ENCODE measurements at regions not wholly inside any gene's neighbourhood (a gene's known extent, or its start where the extent isn't known, plus 50 kb on each side); places are given as distances from the start of the nearest gene placed in this dataset.

- TF ChIP-seq HDAC6 (IDR thresholded peaks at IDR 0.05; ENCODE audit: low read depth, low read length) (no peak), KDM1A (IDR thresholded peaks at IDR 0.05; ENCODE audit: borderline replicate concordance, low read length) (no peak), EP300 (IDR thresholded peaks at IDR 0.05; ENCODE audit: borderline replicate concordance in 1 of 2, low read depth in 2 of 2, low read length in 2 of 2) (no peak), JUN (IDR thresholded peaks at IDR 0.05; ENCODE audit: low read depth, low read length) (no peak)
Observed at GRCh38 chr10:80976658-80977057, 439.0 kb downstream of the SH2D4B start (continued).
